HG03097 (cell line): ENCODE measurements at regions not wholly inside any gene's neighbourhood (a gene's known extent, or its start where the extent isn't known, plus 50 kb on each side); places are given as distances from the start of the nearest gene placed in this dataset.
"Not testable (repeated sequence)": the region's sequence is repeated elsewhere in the genome, so short reads cannot be mapped to it uniquely, and the experiment has no call there.

ENCODE experiments used
- ATAC-seq: cut with Tn5 transposase; IDR thresholded peaks from one replicate; pipeline ENCODE4 v1.9.1; 2021; ENCODE audit not compliant: unreplicated experiment, low FRiP score

DNA sequence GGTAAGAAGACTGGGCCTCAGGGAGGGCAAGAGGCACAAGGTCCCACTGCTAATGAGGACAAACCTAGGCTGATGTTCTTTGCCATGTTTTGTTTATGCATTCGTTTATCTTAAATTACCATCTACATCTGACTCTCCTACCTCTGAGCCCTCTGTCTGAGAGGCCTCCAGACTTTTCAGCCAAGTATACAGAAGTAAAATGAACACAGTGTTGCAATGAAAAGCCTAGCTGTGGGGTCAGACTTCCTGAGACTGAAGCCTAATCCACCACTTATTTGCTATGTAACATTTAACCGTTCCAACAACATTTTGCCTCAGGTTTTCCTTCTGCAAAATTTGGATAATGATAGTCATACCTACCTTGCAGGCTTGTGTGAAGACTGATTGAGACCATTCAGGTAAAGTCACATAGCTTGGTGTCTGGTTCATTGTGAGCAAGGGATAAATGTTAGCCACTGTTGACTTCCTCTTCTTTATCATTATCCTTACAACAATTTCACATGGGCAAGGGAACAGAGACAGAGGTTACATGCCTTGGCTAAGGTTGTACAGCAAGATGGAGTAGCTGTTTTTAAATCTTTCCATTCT lies 374.9 kb upstream of the CLINT1 start:
- ATAC-seq: no peak

DNA sequence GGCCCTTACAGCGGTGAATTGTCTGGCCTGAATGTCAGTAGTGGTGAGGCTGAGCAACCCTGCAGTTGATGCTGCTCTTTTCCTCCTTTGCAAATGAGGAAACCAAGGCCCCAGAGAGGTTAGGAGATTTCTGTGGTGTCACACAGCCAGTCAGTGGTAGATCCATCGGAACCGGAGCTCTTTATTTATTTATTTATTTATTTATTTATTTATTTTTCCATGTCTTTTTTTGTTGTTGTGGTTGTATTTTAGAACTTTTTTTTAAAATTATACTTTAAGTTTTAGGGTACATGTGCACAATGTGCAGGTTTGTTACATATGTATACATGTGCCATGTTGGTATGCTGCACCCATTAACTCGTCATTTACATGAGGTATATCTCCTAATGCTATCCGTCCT lies 368.4 kb upstream of the CLINT1 start:
- ATAC-seq: not testable (repeated sequence)

DNA sequence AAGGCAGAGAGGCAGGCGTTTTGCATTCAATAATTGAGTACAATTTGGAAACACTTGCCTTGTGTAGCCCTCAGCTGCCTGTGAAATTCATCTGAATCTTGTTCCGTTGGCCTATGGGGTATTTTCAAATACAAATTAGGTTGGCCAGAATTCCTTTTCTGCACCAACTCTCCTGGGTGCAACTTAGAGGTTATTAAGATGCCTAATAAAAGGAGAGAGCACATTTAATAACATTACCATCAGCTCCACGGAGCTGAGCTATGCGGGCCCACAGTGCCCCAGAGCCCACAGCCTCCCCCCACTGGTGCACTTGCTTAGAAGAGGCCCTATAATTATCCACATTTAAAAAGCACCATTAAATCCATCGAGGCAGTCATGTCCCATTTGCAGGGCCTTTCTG lies 367.6 kb upstream of the CLINT1 start:
- ATAC-seq: no peak

DNA sequence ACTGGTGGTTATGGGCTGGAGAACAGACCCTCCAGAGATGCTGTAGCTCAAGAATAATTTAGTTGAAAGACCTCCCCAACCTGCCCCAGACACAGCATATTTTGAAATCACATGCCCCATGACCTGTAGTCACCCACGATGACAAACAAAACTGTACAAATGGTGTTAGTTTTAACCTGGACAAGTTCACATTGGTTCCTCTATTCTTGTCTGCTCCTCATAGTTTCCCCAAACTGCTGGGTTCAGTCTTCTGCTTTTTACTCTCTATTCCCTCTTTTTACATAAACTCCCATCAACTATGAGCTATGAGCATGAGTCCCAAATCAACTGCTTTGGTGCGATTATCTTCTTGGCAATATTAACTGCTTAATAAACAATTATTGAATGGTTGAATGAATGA lies 365.3 kb upstream of the CLINT1 start:
- no peak for ATAC-seq

DNA sequence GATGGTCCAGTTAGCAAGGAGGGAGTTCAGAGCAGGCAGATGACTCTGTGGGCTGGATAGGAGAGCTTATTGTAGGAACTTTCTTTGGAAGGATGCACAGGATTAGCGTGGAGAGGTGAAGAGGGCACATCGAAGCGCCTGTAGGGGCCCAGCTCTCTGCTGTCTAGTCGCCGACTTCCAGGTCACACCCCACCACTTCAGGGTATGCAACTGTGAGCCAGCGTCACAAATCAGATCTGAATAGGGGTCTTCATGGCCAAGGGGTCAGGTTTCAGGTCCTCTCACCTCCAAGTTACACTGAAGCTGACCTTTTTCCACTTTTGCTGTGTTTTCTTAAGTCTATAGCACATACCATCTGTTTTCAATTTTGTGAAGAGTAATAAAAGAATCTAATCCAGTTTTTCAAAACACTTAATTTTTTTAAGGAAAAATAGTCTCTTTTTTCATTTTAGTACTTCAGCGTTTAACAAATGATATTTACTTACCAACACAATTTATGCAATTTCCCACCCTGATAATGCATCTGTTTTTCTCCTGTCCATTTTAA lies 364.2 kb upstream of the CLINT1 start:
- no peak for ATAC-seq

DNA sequence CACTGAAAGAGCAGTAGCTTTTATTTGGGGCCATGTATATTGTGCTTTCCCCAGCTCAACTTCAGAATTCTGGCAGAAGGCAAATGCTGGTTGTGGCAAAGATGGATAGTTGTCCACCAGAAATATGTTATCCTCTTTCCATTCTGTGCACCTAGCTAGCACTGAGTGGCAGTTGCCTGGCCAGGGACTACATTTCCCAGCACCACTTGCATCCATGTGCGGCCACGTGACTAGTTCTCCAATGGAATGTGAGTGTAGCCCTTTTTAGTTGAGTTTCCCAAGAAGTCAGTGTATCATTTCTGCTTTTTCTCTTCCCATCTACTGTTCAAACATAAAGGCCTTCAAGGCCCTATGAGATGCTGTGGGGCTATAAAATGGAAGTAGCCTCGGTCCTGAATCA lies 354.0 kb upstream of the CLINT1 start:
- ATAC-seq: no peak

DNA sequence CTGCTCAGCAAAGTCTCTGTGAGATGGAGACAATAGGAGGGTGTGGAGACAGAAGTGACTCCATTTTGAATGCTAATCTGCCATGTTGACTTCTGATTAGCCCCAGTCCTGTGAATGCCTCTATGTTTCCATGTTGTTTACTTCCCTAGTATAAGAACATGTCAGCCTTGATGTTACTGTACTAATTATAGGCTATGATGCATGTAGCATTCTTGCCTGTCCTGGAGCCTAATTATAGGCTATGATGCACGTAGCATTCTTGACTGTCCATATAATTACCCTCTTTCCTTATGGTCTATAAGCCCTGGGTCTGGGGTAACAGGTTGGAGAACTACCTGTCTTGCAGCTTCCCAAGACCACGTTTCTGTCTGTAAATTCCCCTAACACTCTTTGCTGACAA lies 353.3 kb upstream of the CLINT1 start:
- ATAC-seq: no peak

DNA sequence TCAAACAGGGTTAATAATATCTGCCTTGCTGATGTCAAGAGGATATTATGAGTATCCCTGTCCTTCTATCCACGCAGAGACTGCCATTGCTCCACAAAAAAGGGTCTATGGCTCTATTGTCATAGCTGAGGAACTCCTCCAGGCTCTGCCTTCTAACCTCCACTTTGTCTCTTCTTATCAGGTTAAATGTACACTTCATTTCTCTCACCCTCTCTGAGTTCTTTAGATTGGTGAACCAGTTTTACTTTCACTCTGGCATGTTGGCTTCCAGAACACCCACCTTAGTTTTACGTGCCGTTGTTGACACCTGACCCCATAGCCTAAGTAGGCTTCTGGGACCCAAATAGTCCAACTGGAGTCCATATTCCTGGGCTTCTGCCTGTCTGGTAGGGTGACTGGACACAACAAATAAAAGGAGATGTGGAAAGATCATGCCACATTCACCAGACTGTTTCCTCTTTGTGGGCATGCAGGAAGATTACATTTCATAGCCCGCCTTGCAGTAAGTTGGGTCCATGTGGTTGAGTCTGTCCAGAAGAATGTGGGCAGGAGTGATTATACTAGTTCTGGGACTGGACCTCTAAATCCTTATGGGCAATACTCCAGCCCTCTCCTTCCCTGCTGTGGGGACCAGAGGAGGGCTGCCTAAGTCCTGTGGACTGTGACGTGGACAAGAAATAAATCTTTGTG lies 350.4 kb upstream of the CLINT1 start:
- ATAC-seq: no peak

DNA sequence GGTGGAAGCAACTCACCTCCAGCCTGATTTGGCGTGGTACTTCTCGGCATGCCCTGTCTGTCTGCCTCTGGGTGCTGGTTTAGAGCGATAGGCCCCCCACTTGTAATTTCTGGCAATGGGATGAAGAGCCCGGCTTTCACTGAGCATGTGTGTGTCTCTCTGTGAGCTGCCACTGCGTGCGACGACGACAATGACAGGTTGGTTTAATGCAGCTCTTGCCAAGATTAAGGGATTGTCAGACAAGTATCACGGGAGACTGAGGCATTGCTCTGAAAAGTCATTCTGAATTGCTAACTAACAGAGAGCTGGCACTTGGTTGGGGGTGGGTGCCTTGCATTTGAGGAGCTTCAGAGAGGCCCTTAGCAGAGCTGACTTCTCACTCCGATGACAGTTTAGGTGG lies 348.8 kb upstream of the CLINT1 start:
- ATAC-seq: no peak

DNA sequence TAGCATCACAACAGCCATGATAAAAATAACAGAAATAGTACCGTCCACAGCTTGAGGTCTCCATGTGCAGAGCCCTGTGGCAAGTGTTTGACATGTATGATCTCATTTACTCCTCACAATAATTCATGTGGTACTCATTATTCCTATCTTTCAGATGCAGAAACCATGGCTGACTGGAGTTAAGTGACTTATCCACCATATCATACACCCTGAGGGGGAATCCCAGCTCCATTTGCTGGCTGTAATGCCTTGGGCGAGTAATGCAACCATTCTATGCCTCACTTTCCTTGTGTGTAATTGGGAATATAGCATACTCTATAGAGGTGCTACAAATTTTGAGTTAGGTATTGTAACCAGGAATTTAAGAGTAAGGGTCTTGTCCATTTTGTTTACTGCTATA lies 347.0 kb upstream of the CLINT1 start:
- no peak for ATAC-seq

DNA sequence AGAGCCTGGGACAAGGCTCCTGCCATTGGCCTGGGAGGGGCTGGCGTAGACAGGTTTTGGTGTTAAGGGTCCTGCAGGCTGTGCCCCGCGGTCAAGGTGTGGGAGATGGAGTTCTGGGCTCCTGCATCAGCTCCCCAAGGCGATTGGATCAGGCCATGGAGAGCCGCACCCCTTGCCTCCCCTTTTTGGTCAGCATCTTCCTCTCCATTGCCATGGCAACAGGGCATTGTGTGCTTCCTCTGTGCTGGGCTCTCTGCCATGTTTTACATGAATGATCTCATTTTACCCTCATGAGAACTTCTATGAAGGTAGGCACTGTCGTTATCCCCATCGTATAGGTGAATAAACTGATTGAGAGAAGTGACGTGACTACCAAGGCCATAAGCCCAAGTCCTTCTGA lies 344.3 kb upstream of the CLINT1 start:
- no peak for ATAC-seq

DNA sequence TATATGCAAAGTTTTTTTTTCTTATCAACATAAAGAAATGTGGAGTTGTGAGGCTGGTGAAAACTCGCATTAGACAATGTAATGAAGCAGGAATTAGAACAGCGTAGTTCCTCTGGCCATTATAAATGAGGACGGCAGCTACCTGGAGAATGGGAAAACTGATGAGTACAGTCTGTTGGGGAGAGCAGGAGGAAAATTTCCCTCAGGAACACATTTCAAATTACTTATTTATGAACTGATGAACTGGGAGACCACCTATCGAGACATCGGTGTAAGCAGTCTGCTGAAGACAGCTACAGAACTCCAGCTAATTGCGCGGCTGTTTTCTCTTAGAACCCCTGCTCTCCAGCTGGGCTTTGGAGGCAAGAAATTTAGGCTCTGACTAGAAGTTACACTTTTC lies 343.9 kb upstream of the CLINT1 start:
- no peak for ATAC-seq

DNA sequence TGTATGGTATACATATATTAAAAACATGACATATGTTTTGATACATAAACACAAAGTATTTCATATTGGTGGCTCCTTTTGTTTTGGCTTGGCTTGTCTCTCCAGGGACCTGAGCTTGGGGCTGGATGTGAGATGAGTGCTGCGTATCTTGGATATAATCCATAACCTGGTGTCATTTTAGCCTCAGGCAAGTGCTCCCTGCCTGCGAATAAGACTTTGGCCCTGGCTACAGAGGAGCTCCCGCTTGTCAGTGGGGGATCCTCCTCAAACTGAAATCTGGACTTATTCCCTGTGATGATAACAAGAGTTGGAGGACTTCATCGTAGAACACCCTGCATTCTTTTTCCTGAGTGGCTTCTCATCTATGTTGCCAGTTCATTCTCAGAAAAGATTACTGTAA lies 341.7 kb upstream of the CLINT1 start:
- no peak for ATAC-seq

DNA sequence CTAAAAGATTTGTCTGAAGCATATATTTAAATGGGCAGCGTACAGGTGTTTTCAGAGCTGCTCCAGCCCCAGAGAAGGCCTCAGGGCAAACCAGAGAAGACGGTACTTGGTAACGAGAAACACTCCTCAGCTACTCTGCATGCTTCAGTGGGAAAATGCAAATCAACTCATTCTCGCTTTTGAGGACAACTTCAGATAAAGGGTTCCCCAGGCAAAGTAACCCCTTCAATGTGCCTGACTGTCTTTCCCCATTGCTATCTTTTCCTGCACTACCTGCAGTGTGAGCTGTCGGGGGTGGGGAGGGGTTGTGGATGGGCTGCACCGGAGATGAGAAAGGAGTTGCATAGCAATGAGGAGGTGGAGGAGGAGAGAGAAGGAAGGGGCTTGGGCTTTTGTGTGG lies 339.7 kb upstream of the CLINT1 start:
- ATAC-seq: peak; percentile 85

DNA sequence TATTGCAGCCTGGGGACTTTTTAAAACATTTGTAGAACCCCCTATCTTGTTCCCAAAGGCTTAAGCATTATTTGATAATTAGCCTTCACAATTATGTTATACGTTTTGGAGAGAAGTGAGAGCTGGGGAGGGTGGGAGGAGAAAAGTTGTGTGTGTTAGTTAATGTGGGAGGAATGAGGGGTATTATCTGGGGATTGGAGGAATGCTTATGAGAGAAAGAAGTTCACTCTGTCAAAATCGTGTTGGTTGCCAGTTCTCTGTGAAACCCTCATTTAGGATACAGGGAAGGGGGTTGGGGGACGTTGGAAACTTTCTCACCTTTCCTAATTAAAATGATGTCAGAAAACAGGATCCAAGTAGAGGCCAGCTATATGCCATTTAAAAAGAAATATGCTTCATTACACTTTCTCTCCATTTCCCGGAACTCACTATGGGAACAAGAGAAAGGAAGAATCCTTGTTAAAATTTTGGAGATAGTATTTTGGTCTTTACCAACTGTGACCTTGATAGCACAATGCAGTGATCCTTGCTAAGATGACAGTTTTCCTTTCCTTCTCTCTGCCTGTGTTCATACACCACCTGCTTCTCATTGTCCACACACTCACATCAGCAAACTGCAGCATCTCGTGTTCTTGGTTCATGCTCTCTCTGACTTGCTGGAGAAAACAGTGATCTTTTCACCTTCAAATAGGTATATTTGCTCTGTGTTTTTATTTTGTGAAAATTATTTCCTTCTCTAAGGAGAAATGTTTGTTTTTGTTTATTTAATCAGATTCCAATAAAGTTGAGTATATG lies 336.7 kb upstream of the CLINT1 start:
- no peak for ATAC-seq

DNA sequence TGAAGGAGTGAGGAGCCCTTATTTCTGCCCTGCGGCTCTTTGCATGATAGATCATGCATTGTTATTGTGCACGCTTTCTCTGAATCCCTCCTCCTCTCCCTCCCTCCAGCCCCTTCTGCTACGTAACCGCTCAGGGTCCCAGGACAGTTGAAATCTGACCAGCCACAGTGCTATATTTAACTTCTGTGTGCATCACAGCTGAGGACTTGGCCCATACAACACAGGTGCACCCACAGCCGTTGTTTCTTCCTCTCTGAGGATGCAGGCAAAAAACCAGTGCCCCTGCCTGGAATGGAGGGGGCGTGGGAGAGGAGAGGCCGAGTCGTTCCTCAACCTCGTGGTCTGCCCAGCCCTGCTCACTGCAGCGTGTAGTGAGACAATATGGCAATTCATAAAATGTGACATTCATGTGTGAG lies 335.6 kb upstream of the CLINT1 start:
- peak; percentile 42 for ATAC-seq

DNA sequence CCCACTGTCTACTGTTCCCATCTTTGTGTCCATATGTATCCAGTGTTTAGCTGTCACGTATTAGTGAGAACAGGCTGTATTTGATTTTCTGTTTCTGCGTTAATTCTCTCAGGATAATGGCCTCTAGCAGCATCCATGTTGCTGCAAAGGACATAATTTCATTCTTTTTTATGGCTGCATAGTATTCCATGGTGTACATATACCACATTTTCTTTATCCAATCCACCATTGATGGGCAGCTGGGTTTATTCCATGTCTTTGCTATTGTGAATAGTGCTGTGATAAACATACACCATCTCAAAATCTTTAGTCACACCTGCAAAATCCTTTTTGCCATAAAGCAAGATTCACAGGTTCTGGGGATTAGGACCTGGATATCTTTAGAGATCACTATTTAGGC lies 334.4 kb upstream of the CLINT1 start:
- ATAC-seq: not testable (repeated sequence)

DNA sequence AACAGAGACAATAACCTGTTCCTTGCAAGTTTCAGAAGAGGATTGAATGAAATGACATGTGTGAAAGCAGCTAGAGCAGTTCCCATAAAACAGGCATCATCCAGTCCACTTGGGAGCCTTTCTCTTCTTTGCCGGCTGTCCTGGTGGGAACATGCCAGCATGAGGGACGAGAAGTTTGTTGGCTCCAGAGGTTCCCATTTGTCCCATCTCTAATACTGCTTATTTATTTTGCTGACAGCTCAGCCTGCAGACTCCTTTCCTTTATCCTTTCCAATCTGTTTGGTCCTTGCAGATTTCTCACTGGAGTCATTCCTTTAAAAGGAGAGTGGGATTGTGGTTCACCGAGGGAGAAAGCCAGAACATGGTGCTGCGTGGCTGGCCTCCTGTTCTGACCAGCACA lies 321.5 kb upstream of the CLINT1 start:
- no peak for ATAC-seq

DNA sequence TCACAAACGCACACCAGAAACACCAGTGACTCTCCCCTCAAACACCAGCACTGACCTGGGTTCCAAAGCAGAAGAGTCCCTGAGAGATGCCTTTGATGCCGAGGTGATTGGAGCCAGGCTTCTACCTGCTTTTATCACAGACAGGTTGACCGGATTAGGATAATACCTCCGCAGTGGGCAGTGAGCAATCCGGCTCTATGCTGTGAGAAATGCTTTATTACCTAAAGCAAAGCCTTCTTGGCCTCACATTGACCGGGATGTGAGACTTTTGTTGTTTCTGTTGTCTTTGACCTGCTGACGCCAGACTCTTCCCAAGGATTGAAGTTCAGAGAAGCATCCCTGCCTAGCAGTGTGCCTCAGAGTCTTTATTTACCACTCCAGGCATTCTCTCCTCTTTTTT lies 320.3 kb upstream of the CLINT1 start:
- no peak for ATAC-seq

DNA sequence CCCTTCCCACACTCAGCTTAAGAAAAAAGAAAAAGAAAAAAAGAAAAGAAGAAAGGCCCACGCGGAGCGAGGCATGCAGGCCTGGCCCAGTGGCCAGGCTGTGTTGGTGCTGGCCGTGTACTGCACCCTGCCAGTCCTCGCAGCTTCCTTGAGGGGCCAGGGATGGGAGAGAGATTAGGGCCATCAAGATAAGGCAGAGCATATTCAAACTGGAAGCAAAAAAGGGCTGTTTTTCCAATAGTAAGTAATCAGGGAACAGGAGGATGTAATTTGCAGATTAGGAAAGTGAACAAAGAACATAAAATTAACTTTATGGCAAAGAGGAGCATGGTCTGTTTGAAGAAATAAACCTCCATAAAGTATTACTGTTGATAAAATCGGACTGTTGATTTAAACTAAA lies 319.6 kb upstream of the CLINT1 start:
- ATAC-seq: no peak

DNA sequence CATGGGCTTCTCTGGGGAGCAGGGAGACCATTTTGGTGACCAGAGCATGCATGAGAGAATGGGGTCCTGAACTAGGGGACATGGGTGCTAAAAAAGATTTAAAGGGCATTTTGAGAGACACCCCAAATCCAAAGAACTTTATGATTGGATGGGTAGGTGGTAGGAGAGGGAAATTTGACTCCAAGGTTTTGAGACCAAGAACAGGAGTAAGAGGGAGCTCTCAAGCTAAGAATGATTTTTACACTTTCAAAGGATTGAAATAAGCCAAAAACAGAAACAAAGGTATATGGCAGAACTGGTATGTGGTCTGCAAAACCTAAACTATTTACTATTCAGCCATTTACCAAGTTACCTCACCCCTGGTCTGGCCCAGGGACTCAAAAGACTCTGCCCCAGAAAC lies 318.2 kb upstream of the CLINT1 start:
- no peak for ATAC-seq
